Loucy (cell line): ENCODE measurements at regions not wholly inside any gene's neighbourhood (a gene's known extent, or its start where the extent isn't known, plus 50 kb on each side); places are given as distances from the start of the nearest gene placed in this dataset.

Source experiments
- EZH2phosphoT487 ChIP-seq: fragments of 200-600 bp; IDR thresholded peaks from 2 replicates; pipeline ENCODE4 v1.6.1; 2018; ENCODE audit warnings: antibody characterized with exemption, mild to moderate bottlenecking, moderate library complexity, borderline replicate concordance
- TF ChIP-seq, protein P1 (sequence below): fragments of 200-600 bp; sonication (generic); conservative IDR thresholded peaks from 2 replicates; pipeline ENCODE4 v1.5.1; 2014; ENCODE audit warnings: mild to moderate bottlenecking, antibody characterized with exemption, low read length

DNA sequence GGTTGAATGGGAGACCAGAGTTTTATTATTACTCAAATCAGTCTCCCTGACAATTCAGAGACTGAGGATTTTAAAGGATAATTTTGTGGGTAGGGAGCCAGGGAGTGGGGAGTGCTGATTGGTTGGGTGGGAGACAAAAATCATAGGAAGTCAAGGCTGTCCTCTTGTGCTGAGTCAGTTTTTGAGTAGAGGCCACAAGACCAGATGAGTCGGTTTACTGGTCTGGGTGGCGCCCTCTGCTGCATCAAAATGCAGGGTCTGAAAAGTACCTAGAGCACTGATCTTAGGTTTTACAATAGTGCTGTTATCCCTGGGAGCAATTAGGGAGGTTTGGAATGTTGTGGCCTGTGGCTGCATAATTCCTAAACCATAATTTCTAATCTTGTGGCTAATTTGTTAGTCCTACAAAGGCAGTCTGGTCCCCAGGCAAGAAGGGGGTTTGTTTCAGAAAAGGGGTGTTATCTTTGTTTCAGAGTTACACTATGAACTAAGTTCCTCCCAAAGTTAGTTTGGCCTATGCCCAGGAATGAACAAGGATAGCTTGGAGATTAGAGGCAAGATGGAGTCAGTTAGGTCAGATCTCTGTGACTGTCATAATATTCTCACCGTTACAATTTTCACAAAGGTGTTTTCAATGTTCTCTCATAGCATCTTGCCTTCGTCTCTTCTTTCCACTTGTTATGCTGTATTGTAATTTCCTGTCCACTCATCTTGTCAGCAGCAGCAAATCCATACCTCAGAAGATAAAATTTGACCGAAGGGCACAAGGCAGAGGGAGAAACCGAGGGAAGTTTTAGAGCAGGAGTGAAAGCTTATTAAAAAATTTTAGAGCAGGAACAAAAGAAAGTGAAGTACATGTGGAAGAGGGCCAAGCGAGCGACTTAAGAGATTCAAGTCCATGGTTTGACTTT, 59.2 kb upstream of the CLINT1 start:
- TF ChIP-seq, protein P1, sequence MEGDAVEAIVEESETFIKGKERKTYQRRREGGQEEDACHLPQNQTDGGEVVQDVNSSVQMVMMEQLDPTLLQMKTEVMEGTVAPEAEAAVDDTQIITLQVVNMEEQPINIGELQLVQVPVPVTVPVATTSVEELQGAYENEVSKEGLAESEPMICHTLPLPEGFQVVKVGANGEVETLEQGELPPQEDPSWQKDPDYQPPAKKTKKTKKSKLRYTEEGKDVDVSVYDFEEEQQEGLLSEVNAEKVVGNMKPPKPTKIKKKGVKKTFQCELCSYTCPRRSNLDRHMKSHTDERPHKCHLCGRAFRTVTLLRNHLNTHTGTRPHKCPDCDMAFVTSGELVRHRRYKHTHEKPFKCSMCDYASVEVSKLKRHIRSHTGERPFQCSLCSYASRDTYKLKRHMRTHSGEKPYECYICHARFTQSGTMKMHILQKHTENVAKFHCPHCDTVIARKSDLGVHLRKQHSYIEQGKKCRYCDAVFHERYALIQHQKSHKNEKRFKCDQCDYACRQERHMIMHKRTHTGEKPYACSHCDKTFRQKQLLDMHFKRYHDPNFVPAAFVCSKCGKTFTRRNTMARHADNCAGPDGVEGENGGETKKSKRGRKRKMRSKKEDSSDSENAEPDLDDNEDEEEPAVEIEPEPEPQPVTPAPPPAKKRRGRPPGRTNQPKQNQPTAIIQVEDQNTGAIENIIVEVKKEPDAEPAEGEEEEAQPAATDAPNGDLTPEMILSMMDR, result peak; percentile 60
- no peak for TF ChIP-seq EZH2phosphoT487
